HepG2 (cell line): ENCODE measurements at regions not wholly inside any gene's neighbourhood (a gene's known extent, or its start where the extent isn't known, plus 50 kb on each side); places are given as distances from the start of the nearest gene placed in this dataset.

Experiments used
- ATAC-seq: fragments of 200-7000 bp; cut with Tn5 transposase; 3 replicates; pipeline ENCODE4 v1.9.1; 2020; ENCODE audit warnings: mild to moderate bottlenecking, moderate library complexity
- BruUV-seq: library from RNA; stranded (reverse); fragments of 400-500 nt; replicated peaks from 2 replicates; lab custom pipeline; 2021; lab: Mats Ljungman, UMichigan
- CTCF ChIA-PET: fragments of 300-600 bp; formaldehyde crosslinking; extraction: SDS; loops from one replicate; lab custom pipeline; 2021; ENCODE audit warnings: low total read pairs, inconsistent platforms, low intra/inter-chr PET ratio; lab: Yijun Ruan, JAX
- POLR2A ChIA-PET: fragments of 350-600 bp; sonication (Branson Sonifier 250); formaldehyde crosslinking; loops from one replicate; lab custom pipeline; 2020; ENCODE audit warnings: antibody characterized with exemption, inconsistent platforms; lab: Yijun Ruan, JAX
- DNase-seq: peaks from one replicate; pipeline ENCODE4 v3.0.0-alpha.2; 2015; ENCODE audit warnings: low spot score
- FAIRE-seq: peaks from 3 replicates; lab custom pipeline; 2011; peaks lifted over from hg19 to GRCh38; lab: Jason Lieb, UNC
- H2AFZ ChIP-seq: one replicate; pipeline ENCODE4 v1.6.1; 2011; ENCODE audit warnings: low read length, inconsistent platforms
- H3K27ac ChIP-seq: fragments of 300-600 bp; 3 replicates; pipeline ENCODE4 v1.8.0; 2011; ENCODE audit warnings: mixed run types, mild to moderate bottlenecking, mixed read lengths, low read length, inconsistent platforms; ENCODE audit not compliant: insufficient read depth; ENCODE audit errors: extremely low read length
- H3K27me3 ChIP-seq, 2 experiments: fragments of 200-600 bp in 1 of 2; 2 replicates in 1 of 2; 3 replicates in 1 of 2; pipeline versions ENCODE4 v1.6.0 to v1.8.0; 2011; ENCODE audit warnings: low read length in 2 of 2, mild to moderate bottlenecking in 2 of 2, moderate library complexity in 2 of 2, inconsistent platforms in 1 of 2; ENCODE audit not compliant: insufficient read depth in 2 of 2, control insufficient read depth in 1 of 2
- H3K36me3 ChIP-seq, 2 experiments: fragments of 200-600 bp in 1 of 2; replicated peaks in 1 of 2; 2 replicates in 1 of 2; 3 replicates in 1 of 2; pipeline versions ENCODE4 v1.5.1 to v1.8.0; 2011; ENCODE audit warnings: low read length in 2 of 2, inconsistent platforms in 1 of 2; ENCODE audit not compliant: insufficient read depth in 2 of 2, control insufficient read depth in 1 of 2
- H3K4me1 ChIP-seq: 2 replicates; pipeline ENCODE4 v1.5.1; 2012; ENCODE audit warnings: low read length, inconsistent platforms; ENCODE audit not compliant: insufficient read depth
- H3K4me2 ChIP-seq: 2 replicates; pipeline ENCODE4 v1.6.0; 2011; ENCODE audit warnings: low read depth, low read length, inconsistent platforms
- H3K4me3 ChIP-seq, 3 experiments: fragments of 200-600 bp in 1 of 3; sonication (generic), shearing (Covaris generic) in 1 of 3; replicated peaks in 1 of 3; 2 replicates each; pipeline ENCODE4 v1.5.1; 2011 to 2016; ENCODE audit warnings: low read length in 3 of 3, inconsistent platforms in 2 of 3, low read depth in 2 of 3, mild to moderate bottlenecking in 2 of 3, control low read depth in 1 of 3, mixed read lengths in 1 of 3; ENCODE audit not compliant: insufficient read depth in 1 of 3
- H3K79me2 ChIP-seq: one replicate; pipeline ENCODE4 v1.6.1; 2011; ENCODE audit warnings: low read length, inconsistent platforms; ENCODE audit not compliant: insufficient read depth
- H3K9ac ChIP-seq: 2 replicates; pipeline ENCODE4 v1.6.0; 2011; ENCODE audit warnings: mild to moderate bottlenecking, low read depth, low read length, inconsistent platforms; ENCODE audit not compliant: insufficient read depth
- H3K9me3 ChIP-seq: 2 replicates; pipeline ENCODE4 v1.5.1; 2012; ENCODE audit warnings: mild to moderate bottlenecking, low read length
- H4K20me1 ChIP-seq: 2 replicates; pipeline ENCODE4 v1.6.0; 2011; ENCODE audit warnings: inconsistent platforms, mild to moderate bottlenecking, low read length, moderate library complexity; ENCODE audit not compliant: insufficient read depth
- POLR2A ChIP-seq, 2 experiments: IDR thresholded peaks; 2 replicates each; pipeline ENCODE4 v1.6.1; 2011; ENCODE audit warnings: low read depth in 2 of 2, low read length in 2 of 2, mild to moderate bottlenecking in 1 of 2, moderate library complexity in 1 of 2; ENCODE audit not compliant: insufficient read depth in 1 of 2
- ZBTB14 ChIP-seq: sonication (generic); formaldehyde crosslinking; IDR thresholded peaks from 2 replicates; pipeline ENCODE4 v1.4.0; 2020; ENCODE audit warnings: missing genetic modification reagents
- ZBTB20 ChIP-seq: sonication (generic); formaldehyde crosslinking; IDR thresholded peaks from 2 replicates; pipeline ENCODE4 v1.8.1; 2023; ENCODE audit warnings: missing genetic modification reagents, low read depth, mild to moderate bottlenecking, borderline replicate concordance
- ZNF143 ChIP-seq: sonication (generic); formaldehyde crosslinking; IDR thresholded peaks from 2 replicates; pipeline ENCODE4 v1.4.0; 2020; ENCODE audit warnings: missing genetic modification reagents
- ZNF788 ChIP-seq: sonication (generic); formaldehyde crosslinking; IDR thresholded peaks from 2 replicates; pipeline ENCODE4 v1.5.0; 2020; ENCODE audit warnings: mild to moderate bottlenecking, missing genetic modification reagents, borderline replicate concordance
- ZSCAN9 ChIP-seq: IDR thresholded peaks from 2 replicates; pipeline ENCODE4 v1.6.1; 2016; ENCODE audit warnings: borderline replicate concordance
- WGBS: methylation state at CpG from one replicate; pipeline ENCODE4 v1.1.6; 2017; ENCODE audit warnings: low lambda C conversion rate; 5-methylcytosine and 5-hydroxymethylcytosine counted together
- in situ Hi-C: cut with HindIII; loops from 2 replicates; pipeline ENCODE4 v1.10.0; 2017; ENCODE audit warnings: low pct_unique_long_range_greater_than_20kb; ENCODE audit not compliant: extremely low pct_ligation_motif_present
- intact Hi-C: fragments of 100-400 bp; cut with micrococcal nuclease; formaldehyde crosslinking; loops from one replicate; pipeline ENCODE4 v1.10.0; 2022; ENCODE audit not compliant: unreplicated experiment
- TF ChIP-seq, protein P1 (sequence below): sonication (generic); formaldehyde crosslinking; IDR thresholded peaks from 2 replicates; pipeline ENCODE4 v1.8.0; 2022; ENCODE audit warnings: missing genetic modification reagents, mild to moderate bottlenecking, borderline replicate concordance

DNA sequence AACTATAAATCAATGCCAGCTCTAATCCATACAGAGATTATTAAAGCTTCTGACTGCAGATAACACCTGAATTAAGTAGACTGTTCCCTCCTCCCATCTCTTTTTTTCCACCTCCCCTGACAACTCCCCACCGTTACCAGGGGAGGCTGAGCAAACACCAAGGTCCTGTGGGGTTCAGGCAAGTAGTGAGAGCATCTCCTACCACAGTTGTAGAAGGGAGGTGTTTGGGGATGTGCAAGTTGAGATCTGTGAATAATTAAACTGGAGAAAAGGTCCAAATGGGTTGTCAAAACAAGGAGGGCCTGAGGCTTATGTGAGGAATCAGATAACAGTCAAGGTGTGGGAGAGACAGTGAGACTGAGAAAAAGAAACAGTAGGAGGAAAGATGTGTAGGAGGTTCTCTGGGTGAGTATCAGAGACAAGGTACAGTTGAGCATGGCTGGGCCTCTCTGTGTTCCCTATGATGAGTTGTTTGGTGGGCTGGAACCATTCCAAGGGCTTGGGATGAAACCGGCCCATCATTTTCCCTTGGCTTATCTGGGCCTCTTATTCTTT, 194.6 kb downstream of the CYRIA start (continued):
- TF ChIP-seq, protein P1, sequence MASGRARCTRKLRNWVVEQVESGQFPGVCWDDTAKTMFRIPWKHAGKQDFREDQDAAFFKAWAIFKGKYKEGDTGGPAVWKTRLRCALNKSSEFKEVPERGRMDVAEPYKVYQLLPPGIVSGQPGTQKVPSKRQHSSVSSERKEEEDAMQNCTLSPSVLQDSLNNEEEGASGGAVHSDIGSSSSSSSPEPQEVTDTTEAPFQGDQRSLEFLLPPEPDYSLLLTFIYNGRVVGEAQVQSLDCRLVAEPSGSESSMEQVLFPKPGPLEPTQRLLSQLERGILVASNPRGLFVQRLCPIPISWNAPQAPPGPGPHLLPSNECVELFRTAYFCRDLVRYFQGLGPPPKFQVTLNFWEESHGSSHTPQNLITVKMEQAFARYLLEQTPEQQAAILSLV: no peak
- TF ChIP-seq, all 625 proteins: peak for 0

- no peak overlapping the region for H3K9ac ChIP-seq
- TF ChIP-seq POLR2A (IDR thresholded peaks at IDR 0.05; ENCODE audit: insufficient read depth in 1 of 2, low read depth in 2 of 2, low read length in 2 of 2) (no peak), ZSCAN9 (no peak), ZNF143 (CRISPR knock-in tag) (no peak), ZBTB14 (CRISPR knock-in tag) (no peak), ZNF788 (CRISPR knock-in tag) (no peak), ZBTB20 (CRISPR knock-in tag) (no peak)
- H3K27me3 ChIP-seq: no peaks in the 10 kb centered on the region
- no peak overlapping the region for H2AFZ ChIP-seq
- H3K4me1 ChIP-seq: peaks cover 6% of the 10 kb centered on the region; the same call in 1 of the 2 replicates
- no peaks in the 10 kb centered on the region for H3K36me3 ChIP-seq
- in situ Hi-C loops (no loop called here), intact Hi-C loops (no loop called here)
- H3K4me2 ChIP-seq: no peak overlapping the region
- H4K20me1 ChIP-seq: no peaks in the 10 kb centered on the region
- FAIRE-seq: no peak
- H3K9me3 ChIP-seq: no peaks in the 10 kb centered on the region
- no TSS peak for BruUV-seq
- DNase-seq: no peak
- POLR2A ChIA-PET: no interaction called here
- no peaks in the 10 kb centered on the region for H3K79me2 ChIP-seq
- ATAC-seq: no peak
- CTCF ChIA-PET: no interaction called here
- no peak overlapping the region for H3K27ac ChIP-seq
- H3K4me3 ChIP-seq: no peak overlapping the region
- WGBS: 4% methylated on average over 2 of the region's 2 CpGs
Measured at GRCh38 chr2:16466821-16467151, 198.8 kb downstream of the CYRIA start.
